Stomach (tissue), 4 donors: ENCODE measurements at regions not wholly inside any gene's neighbourhood (a gene's known extent, or its start where the extent isn't known, plus 50 kb on each side); places are given as distances from the start of the nearest gene placed in this dataset.

Experiments used
- EP300 ChIP-seq: sonication (generic); formaldehyde crosslinking; IDR thresholded peaks from one replicate; pipeline ENCODE4 v1.6.1; 2017; ENCODE audit warnings: antibody characterized with exemption
- POLR2A ChIP-seq, 4 donors: fragments of 450-650 bp; IDR thresholded peaks; one replicate each; pipeline ENCODE4 v1.6.1; 2016; ENCODE audit warnings: antibody characterized with exemption in 4 of 4, control low read depth in 2 of 4, mild to moderate bottlenecking in 1 of 4, moderate library complexity in 1 of 4
- POLR2AphosphoS5 ChIP-seq, 3 donors: sonication (generic); formaldehyde crosslinking; IDR thresholded peaks; one replicate each; pipeline ENCODE4 v1.6.1; 2016; ENCODE audit warnings: antibody characterized with exemption in 3 of 3
- TF ChIP-seq, protein P1 (sequence below), 7 experiments: fragments of 450-650 bp in 4 of 7; fragments of 200-600 bp in 3 of 7; sonication (generic) in 3 of 7; IDR thresholded peaks; one replicate each; pipeline ENCODE4 v1.5.1; 2016 to 2019; ENCODE audit warnings: antibody characterized with exemption in 7 of 7, control low read depth in 2 of 7, mild to moderate bottlenecking in 1 of 7

DNA sequence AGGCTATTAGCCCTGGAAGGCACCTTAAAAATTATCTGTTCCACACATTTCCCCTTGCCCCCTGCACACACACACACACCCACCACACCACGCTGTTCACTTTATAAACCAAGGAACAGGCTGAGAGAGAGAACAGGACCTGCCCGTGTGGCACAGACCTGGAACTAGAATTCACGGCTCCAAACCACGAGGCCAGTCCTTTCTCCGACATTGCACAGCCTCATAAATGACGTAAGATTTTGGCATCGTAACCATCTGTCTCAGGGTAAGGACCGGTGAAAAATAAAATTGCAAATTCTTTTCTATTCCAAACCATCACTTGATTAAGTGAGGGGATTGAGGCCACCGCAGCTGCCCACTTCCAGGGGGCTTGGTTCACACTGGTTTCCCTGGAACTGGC, 330.3 kb downstream of the BCOR start:
- no peak for TF ChIP-seq POLR2A (IDR thresholded peaks at IDR 0.05)
- TF ChIP-seq, protein P1, sequence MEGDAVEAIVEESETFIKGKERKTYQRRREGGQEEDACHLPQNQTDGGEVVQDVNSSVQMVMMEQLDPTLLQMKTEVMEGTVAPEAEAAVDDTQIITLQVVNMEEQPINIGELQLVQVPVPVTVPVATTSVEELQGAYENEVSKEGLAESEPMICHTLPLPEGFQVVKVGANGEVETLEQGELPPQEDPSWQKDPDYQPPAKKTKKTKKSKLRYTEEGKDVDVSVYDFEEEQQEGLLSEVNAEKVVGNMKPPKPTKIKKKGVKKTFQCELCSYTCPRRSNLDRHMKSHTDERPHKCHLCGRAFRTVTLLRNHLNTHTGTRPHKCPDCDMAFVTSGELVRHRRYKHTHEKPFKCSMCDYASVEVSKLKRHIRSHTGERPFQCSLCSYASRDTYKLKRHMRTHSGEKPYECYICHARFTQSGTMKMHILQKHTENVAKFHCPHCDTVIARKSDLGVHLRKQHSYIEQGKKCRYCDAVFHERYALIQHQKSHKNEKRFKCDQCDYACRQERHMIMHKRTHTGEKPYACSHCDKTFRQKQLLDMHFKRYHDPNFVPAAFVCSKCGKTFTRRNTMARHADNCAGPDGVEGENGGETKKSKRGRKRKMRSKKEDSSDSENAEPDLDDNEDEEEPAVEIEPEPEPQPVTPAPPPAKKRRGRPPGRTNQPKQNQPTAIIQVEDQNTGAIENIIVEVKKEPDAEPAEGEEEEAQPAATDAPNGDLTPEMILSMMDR (IDR thresholded peaks at IDR 0.05) = no peak
- TF ChIP-seq EP300 = no peak
- no peak for TF ChIP-seq POLR2AphosphoS5 (IDR thresholded peaks at IDR 0.05)
